Activated CD4-positive, alpha-beta memory T cell treated with anti-CD3 and anti-CD28 coated beads, Interleukin-2, amount 10 ng/mL, durations not matched to agents 7 days and 5 days (primary cell): ENCODE measurements at regions not wholly inside any gene's neighbourhood (a gene's known extent, or its start where the extent isn't known, plus 50 kb on each side); places are given as distances from the start of the nearest gene placed in this dataset.

ENCODE experiments used
- CTCF ChIA-PET: fragments of 350-600 bp; sonication (Branson Sonifier 250); formaldehyde crosslinking; loops from one replicate; lab custom pipeline; 2021; ENCODE audit warnings: antibody characterized with exemption, inconsistent platforms; lab: Charles Lee
- POLR2A ChIA-PET: fragments of 350-600 bp; sonication (Branson Sonifier 250); formaldehyde crosslinking; loops from one replicate; lab custom pipeline; 2021; ENCODE audit warnings: antibody characterized with exemption; lab: Charles Lee
- DNase-seq: peaks from one replicate; pipeline ENCODE4 v3.0.0-alpha.2; 2020
- H3K27ac Mint-ChIP-seq: one replicate; pipeline ENCODE4 v1.8.0; 2021; ENCODE audit warnings: mild to moderate bottlenecking, mixed read lengths
- H3K27me3 Mint-ChIP-seq: one replicate; pipeline ENCODE4 v1.8.0; 2021; ENCODE audit warnings: mixed read lengths
- H3K36me3 Mint-ChIP-seq: one replicate; pipeline ENCODE4 v1.8.0; 2021; ENCODE audit warnings: low read depth, mixed read lengths
- H3K4me1 Mint-ChIP-seq: one replicate; pipeline ENCODE4 v1.8.0; 2021; ENCODE audit warnings: mixed read lengths
- H3K4me3 Mint-ChIP-seq: one replicate; pipeline ENCODE4 v1.8.0; 2021; ENCODE audit warnings: mild to moderate bottlenecking, mixed read lengths
- H3K9me3 Mint-ChIP-seq: one replicate; pipeline ENCODE4 v1.8.0; 2021; ENCODE audit warnings: mixed read lengths

- H3K27ac Mint-ChIP-seq: no peak overlapping the region
- H3K9me3 Mint-ChIP-seq: peaks cover 13% of the 10 kb centered on the region
- ChIA-PET POLR2A (no interaction called here), CTCF (no interaction called here)
- no peak for DNase-seq
- H3K27me3 Mint-ChIP-seq: no peaks in the 10 kb centered on the region
- H3K4me3 Mint-ChIP-seq: no peak overlapping the region
- H3K36me3 Mint-ChIP-seq: no peaks in the 10 kb centered on the region
- H3K4me1 Mint-ChIP-seq: no peaks in the 10 kb centered on the region
Observed at GRCh38 chr7:67950321-67951083, 953.9 kb downstream of the TYW1 start.

- Mint-ChIP-seq H3K4me1 (no peaks in the 10 kb centered on the region), H3K4me3 (no peak overlapping the region), H3K27ac (no peak overlapping the region), H3K9me3 (peaks cover 26% of the 10 kb centered on the region), H3K27me3 (no peaks in the 10 kb centered on the region), H3K36me3 (no peaks in the 10 kb centered on the region)
- ChIA-PET CTCF (no interaction called here), POLR2A (no interaction called here)
- DNase-seq: no peak
Observed at GRCh38 chr7:67955061-67955460, 958.4 kb downstream of the TYW1 start.

- ChIA-PET POLR2A (no interaction called here), CTCF (no interaction called here)
- DNase-seq: no peak
- Mint-ChIP-seq H3K9me3 (peaks cover 18% of the 10 kb centered on the region), H3K27me3 (no peaks in the 10 kb centered on the region), H3K4me3 (no peak overlapping the region), H3K4me1 (no peaks in the 10 kb centered on the region), H3K36me3 (no peaks in the 10 kb centered on the region), H3K27ac (no peak overlapping the region)
Observed at GRCh38 chr7:67962863-67963262, 966.2 kb downstream of the TYW1 start.

- H3K4me1 Mint-ChIP-seq: no peaks in the 10 kb centered on the region
- no peak for DNase-seq
- H3K9me3 Mint-ChIP-seq: peaks cover 23% of the 10 kb centered on the region
- no peaks in the 10 kb centered on the region for H3K36me3 Mint-ChIP-seq
- no peak overlapping the region for H3K27ac Mint-ChIP-seq
- no peaks in the 10 kb centered on the region for H3K27me3 Mint-ChIP-seq
- CTCF ChIA-PET: no interaction called here
- POLR2A ChIA-PET: no interaction called here
- H3K4me3 Mint-ChIP-seq: no peak overlapping the region
Observed at GRCh38 chr7:67976490-67976889, 979.9 kb downstream of the TYW1 start.

DNA sequence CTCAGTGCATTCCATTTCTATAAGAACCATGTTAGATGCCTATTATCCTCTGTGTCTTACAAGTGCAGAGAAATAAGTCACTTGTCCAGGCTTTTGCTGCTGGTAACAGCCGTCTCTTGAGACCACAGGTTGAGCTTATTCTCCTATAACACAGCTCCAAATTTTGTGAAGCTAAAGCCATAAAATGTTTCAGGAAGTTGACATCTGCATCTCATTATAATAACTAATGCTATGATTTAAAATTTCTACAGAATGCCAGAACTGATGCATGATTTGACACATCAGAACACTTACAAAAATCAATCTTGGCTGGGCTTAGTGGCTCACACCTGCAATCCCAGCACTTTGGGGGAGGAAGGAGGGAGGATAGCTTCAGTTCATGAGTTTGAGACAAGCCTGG lies 986.9 kb downstream of the TYW1 start:
- Mint-ChIP-seq H3K4me1 (no peaks in the 10 kb centered on the region), H3K4me3 (no peak overlapping the region), H3K9me3 (peaks cover 12% of the 10 kb centered on the region), H3K36me3 (no peaks in the 10 kb centered on the region), H3K27me3 (no peaks in the 10 kb centered on the region), H3K27ac (no peak overlapping the region)
- DNase-seq: no peak
- ChIA-PET POLR2A (no interaction called here), CTCF (no interaction called here)

DNA sequence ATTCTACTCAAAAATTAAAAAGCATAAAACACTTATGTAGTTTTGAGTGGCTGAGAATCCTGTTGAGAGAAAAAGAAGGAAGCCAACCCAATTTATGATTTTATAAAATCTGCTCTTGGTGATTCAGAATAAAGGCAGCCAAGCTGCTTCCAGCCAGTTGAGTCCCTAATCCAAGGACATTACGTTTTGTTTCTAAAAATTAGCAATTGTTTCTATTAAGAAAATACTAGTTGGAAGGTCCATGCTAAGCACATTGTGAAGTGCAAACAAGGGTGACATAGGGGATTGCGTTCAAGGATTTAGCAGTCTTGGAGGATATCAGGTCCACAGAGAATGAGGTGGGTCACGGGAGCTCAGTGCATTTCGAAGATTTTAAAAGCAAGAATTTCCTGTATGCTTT lies 987.7 kb downstream of the TYW1 start:
- Mint-ChIP-seq H3K4me1 (no peaks in the 10 kb centered on the region), H3K27me3 (no peaks in the 10 kb centered on the region), H3K27ac (no peak overlapping the region), H3K4me3 (no peak overlapping the region), H3K36me3 (no peaks in the 10 kb centered on the region), H3K9me3 (peaks cover 12% of the 10 kb centered on the region)
- CTCF ChIA-PET: no interaction called here
- no peak for DNase-seq
- POLR2A ChIA-PET: no interaction called here

DNA sequence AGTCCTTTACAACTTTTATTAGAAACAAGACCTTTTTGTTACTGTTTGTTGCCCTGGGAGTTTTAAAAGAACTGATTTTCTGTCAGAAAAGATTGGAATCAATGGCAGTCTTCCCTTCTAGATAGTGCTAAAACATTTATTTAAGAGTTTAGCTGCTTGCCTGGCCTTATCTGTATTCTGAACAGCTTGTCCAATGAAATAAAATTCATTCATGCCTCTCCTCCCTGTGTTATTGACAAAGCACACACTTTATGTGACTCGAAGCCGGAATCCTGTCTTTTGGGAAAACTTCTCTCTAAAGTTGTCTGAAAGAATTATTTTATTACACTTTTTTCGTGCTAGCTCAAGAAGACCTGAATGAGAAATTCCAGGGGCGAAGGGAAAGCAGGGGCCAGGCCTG lies 992.5 kb downstream of the TYW1 start:
- Mint-ChIP-seq H3K4me3 (no peak overlapping the region), H3K27me3 (no peaks in the 10 kb centered on the region), H3K4me1 (no peaks in the 10 kb centered on the region), H3K27ac (no peak overlapping the region), H3K9me3 (peaks cover 8% of the 10 kb centered on the region), H3K36me3 (no peaks in the 10 kb centered on the region)
- POLR2A ChIA-PET: no interaction called here
- no peak for DNase-seq
- CTCF ChIA-PET: no interaction called here

GRCh38 chr7:67990003-67990402 lies 993.4 kb downstream of the TYW1 start:
- no peak overlapping the region for H3K4me3 Mint-ChIP-seq
- no peaks in the 10 kb centered on the region for H3K27me3 Mint-ChIP-seq
- CTCF ChIA-PET: no interaction called here
- no peak for DNase-seq
- H3K9me3 Mint-ChIP-seq: peaks cover 10% of the 10 kb centered on the region
- no peak overlapping the region for H3K27ac Mint-ChIP-seq
- H3K36me3 Mint-ChIP-seq: no peaks in the 10 kb centered on the region
- no peaks in the 10 kb centered on the region for H3K4me1 Mint-ChIP-seq
- POLR2A ChIA-PET: no interaction called here

GRCh38 chr7:67990716-67991115 lies 994.1 kb downstream of the TYW1 start:
- ChIA-PET POLR2A (no interaction called here), CTCF (no interaction called here)
- H3K4me1 Mint-ChIP-seq: no peaks in the 10 kb centered on the region
- DNase-seq: no peak
- peaks cover 10% of the 10 kb centered on the region for H3K9me3 Mint-ChIP-seq
- no peaks in the 10 kb centered on the region for H3K27me3 Mint-ChIP-seq
- H3K27ac Mint-ChIP-seq: no peak overlapping the region
- no peaks in the 10 kb centered on the region for H3K36me3 Mint-ChIP-seq
- H3K4me3 Mint-ChIP-seq: no peak overlapping the region

DNA sequence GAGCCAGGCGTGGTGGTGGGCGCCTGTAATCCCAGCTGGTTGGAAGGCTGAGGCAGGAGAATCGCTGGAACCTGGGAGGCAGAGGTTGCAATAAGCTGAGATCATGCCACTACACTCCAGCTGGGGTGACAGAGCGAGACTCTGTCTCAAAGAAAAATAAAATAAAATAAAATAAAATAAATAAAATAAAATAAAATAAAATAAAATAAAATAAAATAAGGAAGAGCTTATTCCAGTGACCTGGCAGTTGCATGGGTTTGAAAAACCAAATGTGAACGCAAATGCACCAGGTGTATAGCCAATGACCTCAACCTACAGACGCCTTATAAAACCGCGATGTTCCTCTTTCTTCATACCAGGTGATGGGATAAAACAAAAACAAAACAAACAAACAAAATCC lies 995.7 kb downstream of the TYW1 start:
- no peaks in the 10 kb centered on the region for H3K36me3 Mint-ChIP-seq
- POLR2A ChIA-PET: no interaction called here

GRCh38 chr7:68005992-68006391 lies 1009.4 kb downstream of the TYW1 start:
- Mint-ChIP-seq H3K4me3 (no peak overlapping the region), H3K27ac (no peak overlapping the region), H3K4me1 (no peaks in the 10 kb centered on the region), H3K9me3 (peaks cover 29% of the 10 kb centered on the region), H3K27me3 (no peaks in the 10 kb centered on the region), H3K36me3 (no peaks in the 10 kb centered on the region)
- CTCF ChIA-PET: no interaction called here
- POLR2A ChIA-PET: no interaction called here
- DNase-seq: no peak

More for the DNA sequence above, 995.7 kb downstream of the TYW1 start:
- no peak overlapping the region for H3K4me3 Mint-ChIP-seq
- no peaks in the 10 kb centered on the region for H3K27me3 Mint-ChIP-seq
- no peaks in the 10 kb centered on the region for H3K4me1 Mint-ChIP-seq
- CTCF ChIA-PET: no interaction called here
- no peak for DNase-seq
- H3K27ac Mint-ChIP-seq: no peak overlapping the region
- H3K9me3 Mint-ChIP-seq: peaks cover 14% of the 10 kb centered on the region

GRCh38 chr7:68006619-68007018 lies 1010.0 kb downstream of the TYW1 start:
- H3K4me3 Mint-ChIP-seq: no peak overlapping the region
- no peaks in the 10 kb centered on the region for H3K36me3 Mint-ChIP-seq
- H3K9me3 Mint-ChIP-seq: peaks cover 33% of the 10 kb centered on the region
- no peaks in the 10 kb centered on the region for H3K4me1 Mint-ChIP-seq
- DNase-seq: no peak
- ChIA-PET POLR2A (no interaction called here), CTCF (no interaction called here)
- H3K27ac Mint-ChIP-seq: no peak overlapping the region
- H3K27me3 Mint-ChIP-seq: no peaks in the 10 kb centered on the region

GRCh38 chr7:68009716-68010115 lies 1013.1 kb downstream of the TYW1 start:
- ChIA-PET CTCF (no interaction called here), POLR2A (no interaction called here)
- H3K36me3 Mint-ChIP-seq: no peaks in the 10 kb centered on the region
- H3K27ac Mint-ChIP-seq: no peak overlapping the region
- no peaks in the 10 kb centered on the region for H3K27me3 Mint-ChIP-seq
- H3K9me3 Mint-ChIP-seq: peaks cover 24% of the 10 kb centered on the region
- no peaks in the 10 kb centered on the region for H3K4me1 Mint-ChIP-seq
- no peak overlapping the region for H3K4me3 Mint-ChIP-seq
- no peak for DNase-seq

GRCh38 chr7:68014031-68014736 lies 1017.6 kb downstream of the TYW1 start:
- POLR2A ChIA-PET: no interaction called here
- no peaks in the 10 kb centered on the region for H3K4me1 Mint-ChIP-seq
- H3K36me3 Mint-ChIP-seq: no peaks in the 10 kb centered on the region
- no peak overlapping the region for H3K27ac Mint-ChIP-seq
- no peak for DNase-seq
- H3K27me3 Mint-ChIP-seq: no peaks in the 10 kb centered on the region
- no peak overlapping the region for H3K4me3 Mint-ChIP-seq
- CTCF ChIA-PET: no interaction called here
- peaks cover 25% of the 10 kb centered on the region for H3K9me3 Mint-ChIP-seq
